CD4-positive, alpha-beta T cell treated with Interleukin-17A for 4 hours (primary cell): ENCODE measurements at regions not wholly inside any gene's neighbourhood (a gene's known extent, or its start where the extent isn't known, plus 50 kb on each side); places are given as distances from the start of the nearest gene placed in this dataset.
"Not testable (repeated sequence)": the region's sequence is repeated elsewhere in the genome, so short reads cannot be mapped to it uniquely, and the experiment has no call there.

Source experiments
- DNase-seq: peaks from one replicate; pipeline ENCODE4 v3.0.0-alpha.2; 2020; ENCODE audit warnings: mixed read lengths

DNA sequence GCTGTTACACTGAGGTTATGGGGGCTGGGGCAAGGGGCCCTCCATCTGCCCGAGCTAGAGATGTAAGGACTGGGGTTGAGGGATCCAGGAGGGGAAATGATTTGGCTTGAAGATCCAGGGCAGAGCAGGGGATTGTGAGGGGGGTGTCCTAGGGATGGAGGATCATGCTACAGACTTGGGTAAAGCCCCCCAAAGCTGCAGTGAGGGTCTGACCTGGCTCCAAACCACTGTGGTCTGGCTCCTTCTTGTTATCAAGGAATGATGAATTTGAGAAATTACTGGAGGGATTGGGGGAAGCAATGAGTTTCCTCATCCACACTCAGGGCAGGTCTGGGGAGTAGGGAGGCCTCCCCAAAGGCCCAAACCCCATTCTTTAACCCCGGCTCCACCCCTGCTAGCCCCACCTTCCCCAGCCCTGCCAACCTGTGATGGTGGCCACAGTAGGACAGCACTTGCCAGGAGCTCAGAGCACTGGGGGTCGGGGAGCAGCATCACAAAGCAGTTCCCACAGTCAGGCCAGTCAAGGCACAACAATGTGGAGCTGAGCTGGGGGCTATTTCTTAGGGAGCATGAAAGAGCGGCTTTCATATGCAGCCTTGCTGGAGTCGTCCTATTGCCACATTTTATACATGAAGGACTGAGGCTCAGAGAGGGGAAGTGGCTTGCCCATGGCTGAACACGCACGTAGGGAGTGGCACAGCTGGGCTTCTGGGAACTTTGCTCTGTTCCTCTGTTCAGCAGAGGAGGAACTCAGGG is 165.5 kb downstream of the EFNB1 start:
- no peak for DNase-seq

DNA sequence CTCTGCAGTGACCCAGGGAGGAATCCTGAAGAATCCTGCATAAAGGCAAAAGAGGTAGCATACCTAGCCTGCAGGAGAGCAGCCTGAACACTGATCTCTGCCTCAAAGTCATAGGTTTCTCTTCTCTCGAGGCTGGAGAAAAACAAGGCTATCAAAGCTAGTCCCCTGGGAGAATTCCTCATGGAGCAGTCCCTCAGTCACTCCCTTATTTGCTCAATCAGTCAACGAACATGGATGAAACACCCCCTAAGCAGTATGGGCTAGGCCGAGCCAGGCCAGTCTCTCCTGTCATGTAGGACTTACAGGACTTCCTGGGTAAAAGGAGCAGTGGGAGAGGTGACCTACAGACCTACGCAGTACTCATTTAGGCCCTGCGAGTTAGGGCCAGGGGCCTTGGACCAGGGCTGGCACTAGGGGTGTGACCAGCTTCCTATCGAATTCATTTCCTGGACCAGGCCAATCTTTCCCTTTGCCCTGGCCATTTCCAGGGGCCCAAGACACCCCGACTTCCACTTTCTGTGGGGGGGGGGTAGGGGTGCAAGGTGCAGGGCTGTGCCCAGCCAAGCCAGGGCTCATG is 164.1 kb downstream of the EFNB1 start:
- DNase-seq: no peak

DNA sequence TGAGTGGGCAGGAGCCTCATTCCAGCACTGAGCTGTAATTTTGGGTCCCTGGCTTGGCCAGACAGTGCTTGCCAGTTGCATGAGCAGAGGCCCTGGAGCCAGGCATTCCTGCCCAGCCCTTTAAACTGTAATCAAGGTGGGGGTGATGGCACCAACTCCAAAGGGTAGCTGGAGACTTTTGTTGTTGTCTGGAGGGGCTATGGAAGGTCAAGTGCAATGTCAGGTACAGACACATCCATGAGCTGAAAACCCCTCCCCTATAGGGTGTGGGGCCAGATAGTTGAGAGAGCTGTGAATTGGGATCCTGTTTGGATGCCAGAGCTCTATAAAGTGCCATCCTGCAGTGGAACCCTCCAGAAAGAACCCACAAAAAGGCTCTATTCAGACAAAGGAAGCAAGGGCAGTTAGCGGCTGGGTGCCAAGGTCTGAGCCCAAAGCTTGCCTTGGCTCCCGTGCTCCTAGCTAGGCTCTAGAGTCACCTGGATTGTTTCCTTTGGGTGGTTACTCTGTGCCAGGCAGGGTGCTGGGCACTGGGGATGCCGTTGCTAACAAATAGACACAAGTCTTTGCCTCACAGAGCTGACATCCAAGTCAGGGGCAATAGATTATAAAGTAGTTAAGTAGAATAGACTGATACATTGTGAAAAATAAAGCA is 163.0 kb downstream of the EFNB1 start:
- DNase-seq: no peak

DNA sequence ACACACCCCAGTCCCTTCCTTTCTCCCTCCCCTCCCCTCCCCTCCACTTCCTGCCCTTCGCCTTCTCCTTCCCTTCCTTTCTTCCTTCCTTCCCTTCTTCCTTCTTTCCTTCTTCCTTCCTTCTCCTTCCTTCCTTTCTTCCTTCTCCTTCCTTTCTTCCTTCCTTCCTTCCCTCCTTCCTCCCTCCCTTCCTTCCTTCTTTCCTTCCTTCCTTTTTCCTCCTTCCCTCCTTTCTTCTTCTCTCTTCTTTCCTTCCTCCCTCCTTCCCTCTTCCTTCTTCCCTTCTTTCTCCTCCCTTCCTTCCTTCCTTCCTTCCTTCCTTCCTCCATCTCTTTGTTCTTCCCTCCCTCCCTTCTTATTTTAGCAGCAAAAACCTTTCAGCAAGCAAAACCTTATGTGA is 162.1 kb downstream of the EFNB1 start:
- DNase-seq: no peak

DNA sequence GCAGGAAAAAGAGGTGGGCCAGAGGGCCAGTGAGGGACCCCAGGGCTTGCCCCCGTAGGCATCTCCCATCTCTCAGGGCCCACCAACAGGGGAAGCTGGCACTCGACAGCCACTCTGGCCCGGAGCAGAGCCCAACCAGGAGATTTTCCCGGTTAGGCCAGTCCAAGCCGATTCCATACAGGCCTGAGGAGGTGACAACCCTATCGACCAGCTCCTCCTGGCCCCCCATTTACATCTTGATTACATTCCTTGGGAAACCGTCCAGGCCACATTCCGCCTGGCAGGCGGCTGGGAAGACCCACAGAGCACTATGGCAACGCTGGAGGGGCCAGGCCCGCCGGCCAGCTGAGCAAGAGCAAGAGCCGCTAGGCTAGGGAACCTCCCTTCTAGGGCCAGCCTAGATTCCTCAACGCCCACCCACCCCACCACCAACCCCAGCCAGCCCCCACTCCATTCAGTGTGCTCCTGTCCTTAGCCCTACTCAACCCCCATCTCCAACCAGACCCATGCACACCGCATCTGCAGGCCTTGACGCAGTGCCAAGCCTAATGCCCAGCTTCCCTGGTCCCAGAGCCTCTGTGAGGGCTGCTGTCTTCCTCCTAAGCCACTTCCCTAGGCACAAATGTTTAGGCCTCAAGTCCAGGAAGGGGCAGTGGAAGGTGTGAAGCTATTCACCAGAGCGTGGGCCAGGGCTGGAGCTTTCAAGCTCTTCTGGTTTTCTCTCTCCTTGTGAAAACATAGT is 161.2 kb downstream of the EFNB1 start:
- no peak for DNase-seq

DNA sequence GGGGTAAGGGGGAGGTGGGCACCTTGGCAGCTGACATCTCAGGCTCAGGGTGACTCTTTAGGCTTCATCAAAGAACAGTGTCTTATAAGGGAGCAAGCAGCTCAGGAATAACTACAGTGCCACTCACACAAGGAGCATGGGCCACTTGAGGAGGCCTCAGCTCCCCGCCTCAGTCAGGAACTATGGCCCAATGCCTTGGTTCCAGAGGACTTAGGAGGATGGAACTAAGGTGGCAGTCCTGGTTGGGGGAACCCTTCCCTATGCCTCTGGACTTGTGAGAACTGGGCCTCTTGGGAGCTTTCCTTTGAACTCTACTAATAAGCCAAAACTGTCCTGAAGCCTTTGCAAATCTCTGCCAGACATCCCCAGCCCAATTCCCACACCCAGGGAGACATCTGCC is 160.6 kb downstream of the EFNB1 start:
- DNase-seq: no peak

DNA sequence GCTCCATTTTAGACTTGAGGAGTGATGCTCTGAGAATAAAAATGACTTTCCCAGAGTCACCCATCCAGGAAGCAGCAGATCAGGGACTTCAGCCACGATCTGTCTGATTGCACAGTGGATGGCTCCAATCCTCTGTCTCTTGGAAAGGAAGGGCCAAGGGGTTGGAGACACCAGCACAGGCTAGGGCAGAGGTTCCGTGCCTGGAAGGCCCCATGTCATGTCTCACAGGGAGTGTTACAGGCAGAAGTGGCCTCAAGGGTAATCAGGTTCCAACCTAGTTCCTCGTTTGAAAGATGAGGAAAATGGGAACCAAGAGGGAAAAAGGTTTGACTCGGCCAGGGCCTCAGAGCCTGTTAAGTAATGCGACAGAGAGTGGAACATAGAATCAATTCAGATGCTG is 160.0 kb downstream of the EFNB1 start:
- DNase-seq: no peak

DNA sequence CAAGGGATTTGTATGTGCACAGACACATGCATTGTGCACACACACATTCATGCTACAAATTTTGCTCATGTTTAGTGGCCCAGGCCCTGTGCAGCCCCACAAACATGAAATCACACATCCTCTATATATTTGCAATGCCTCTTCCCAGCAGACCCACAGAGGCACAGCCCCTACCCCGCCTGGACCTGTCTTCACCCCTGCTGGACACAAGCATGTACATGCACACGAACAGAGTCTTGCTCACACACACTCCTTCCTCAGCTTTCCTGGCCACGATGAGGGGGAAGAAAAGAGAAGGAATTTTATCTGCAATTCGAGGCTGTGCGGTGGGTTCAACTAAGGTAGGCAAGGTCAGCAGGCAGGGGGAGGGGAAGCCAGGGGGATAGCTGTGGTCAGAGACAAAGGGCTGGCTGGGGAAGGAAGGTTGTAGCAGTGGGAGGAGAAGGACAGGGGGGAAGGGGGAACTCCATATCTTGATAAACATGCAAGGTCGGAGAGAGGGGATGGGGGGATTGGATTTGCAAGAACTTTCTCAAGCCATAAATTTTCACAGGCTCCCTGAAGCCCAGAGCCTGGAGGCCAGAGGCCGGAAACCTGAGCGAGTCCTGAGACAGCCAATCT is 156.4 kb downstream of the EFNB1 start:
- no peak for DNase-seq

DNA sequence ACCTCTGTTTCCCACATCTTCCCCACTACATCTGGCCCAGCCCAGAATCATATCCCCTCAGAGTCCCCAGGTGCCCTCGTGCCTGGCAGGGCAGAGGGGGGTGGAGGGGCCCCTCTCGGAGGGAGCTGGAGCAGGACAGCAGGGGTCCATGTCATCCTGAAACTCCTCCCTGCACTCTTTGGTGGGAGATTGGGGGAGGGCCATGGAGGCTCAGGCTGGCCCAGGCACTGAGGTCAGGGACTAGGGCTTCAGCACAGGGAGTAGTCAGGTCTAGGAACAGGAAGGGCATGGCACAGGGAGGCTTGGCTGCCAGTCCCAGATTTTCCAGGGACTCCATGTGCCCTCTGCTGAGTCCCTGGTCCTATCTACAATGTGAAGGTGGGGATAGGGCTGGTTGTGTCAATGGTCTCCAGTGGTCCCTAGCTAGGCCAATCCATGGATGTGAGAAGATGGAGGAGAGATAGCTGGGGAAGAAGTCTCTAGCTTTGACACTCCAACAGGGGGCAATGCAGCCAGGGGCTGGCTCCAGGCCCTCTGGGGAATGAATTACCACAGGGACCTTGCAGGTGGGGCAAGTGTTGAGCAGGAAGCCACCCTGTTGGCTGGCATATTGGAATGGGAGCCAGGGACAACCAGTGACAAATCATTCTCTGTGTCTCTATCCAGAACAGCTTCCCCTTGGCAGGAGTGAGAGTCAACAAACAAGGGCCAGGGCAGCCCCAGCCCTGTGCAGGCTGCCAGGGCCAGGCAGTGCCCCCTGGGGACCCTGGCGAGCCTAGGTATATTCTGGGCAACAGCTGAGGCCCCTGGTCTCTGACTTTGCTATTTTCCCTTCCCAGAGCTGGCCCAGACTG is 154.4 kb downstream of the EFNB1 start:
- no peak for DNase-seq

DNA sequence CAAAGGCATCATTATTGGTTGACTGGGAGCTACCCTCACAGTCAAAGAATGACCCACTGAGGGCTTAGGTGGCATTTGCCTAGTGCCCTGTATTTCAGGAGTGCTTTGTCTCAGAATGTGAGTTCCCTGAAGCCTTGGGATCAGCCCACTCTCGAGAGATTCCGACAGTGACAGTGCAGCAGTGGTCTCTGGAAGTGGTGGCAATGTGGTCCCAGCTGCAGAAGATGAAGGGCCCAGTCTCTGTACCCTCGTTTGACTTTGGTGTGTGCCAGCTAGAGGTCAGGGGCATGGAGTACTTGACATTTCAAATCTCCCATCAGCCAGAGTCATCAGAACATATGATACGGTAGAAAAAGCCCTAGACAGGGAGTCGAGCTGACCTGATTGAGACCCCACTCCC is 153.7 kb downstream of the EFNB1 start:
- DNase-seq: no peak

DNA sequence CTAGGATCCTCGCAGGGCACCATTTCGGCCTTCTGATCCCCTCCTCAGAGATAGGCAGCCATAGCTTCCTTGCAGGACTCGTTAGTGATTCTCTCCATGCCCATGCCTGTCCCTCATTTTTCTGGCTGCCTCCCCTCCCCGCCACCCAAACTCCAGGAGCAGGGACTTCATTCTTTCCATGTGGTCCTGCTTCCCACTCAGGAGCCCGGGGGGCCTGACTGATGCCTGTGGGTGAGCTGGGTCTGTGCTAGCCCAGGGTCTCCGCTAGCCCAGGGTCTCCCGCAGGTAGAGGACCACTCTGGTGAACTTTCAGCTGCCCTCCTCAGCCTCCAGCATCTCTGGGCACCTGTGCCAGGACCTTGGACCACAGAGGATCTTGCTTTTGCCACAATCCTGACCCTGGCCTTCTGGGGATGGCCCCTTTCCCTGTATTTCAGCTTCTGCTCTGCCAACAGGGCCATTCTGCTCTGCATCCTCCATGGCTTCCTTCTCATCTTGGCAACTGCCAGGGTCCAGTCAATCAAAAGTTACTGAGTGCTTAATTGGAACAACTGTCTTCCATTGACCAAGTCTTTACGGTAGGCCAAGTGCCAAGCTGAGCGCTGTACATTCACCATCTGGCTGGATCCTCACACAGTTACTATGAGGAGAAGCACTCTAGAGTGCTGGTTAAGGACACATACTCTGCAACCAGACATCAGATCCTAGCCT is 152.2 kb downstream of the EFNB1 start:
- no peak for DNase-seq

DNA sequence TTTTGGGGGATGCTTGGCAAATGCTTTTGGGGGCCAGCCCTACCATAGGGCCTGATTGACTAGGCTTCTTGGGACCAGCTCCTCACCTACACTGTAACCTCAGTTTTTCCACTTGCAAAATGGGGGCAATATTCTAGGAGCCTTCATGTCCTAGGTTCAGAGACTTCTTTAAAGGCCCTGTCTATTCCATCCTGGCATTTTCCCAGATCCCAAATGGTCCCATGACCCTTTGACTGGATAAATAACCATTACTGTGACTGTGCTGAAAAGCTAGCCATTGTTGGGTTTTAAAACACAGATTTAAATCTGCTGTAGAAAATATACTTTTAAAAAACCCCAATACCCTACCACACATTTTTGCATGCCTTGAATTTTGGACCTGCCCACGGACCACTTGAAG is 149.8 kb downstream of the EFNB1 start:
- DNase-seq: no peak

DNA sequence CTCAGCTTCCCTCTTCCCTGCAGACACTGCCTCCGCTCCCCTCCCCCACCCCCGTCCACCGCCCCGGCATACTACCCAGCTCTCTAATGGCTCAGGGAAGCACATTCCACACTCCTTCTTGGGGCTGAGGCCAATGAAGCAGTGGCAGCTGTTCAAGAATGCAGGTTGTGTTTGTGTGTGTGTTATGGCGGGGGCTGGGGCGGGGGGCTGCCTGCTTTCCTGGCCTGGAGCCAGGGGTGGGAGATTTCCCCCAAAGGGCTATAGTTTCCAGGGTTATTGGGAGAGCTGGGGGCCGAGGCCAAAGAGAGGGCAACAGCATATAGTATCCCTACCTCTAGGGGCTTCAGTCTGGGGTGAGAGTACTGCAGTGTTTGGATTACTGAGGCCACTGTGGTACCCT is 149.4 kb downstream of the EFNB1 start:
- DNase-seq: no peak

DNA sequence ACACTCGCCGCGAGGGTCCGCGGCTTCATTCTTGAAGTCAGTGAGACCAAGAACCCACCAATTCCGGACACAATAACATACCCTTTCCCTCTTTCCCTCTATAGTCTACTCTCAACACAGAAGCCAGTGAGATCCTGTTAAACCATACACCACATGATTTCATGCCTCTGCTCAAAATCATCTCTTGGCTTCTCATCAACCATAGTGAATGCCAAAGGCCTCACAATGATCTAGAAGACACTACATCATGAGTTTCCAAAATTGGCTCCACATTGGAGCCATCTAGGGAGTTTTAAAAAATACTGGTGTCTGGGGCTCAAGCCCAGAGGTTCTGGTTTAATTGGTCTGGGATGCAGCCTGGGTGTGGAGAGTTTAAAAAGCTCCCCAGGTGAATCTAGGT is 124.5 kb downstream of the EFNB1 start:
- no peak for DNase-seq

DNA sequence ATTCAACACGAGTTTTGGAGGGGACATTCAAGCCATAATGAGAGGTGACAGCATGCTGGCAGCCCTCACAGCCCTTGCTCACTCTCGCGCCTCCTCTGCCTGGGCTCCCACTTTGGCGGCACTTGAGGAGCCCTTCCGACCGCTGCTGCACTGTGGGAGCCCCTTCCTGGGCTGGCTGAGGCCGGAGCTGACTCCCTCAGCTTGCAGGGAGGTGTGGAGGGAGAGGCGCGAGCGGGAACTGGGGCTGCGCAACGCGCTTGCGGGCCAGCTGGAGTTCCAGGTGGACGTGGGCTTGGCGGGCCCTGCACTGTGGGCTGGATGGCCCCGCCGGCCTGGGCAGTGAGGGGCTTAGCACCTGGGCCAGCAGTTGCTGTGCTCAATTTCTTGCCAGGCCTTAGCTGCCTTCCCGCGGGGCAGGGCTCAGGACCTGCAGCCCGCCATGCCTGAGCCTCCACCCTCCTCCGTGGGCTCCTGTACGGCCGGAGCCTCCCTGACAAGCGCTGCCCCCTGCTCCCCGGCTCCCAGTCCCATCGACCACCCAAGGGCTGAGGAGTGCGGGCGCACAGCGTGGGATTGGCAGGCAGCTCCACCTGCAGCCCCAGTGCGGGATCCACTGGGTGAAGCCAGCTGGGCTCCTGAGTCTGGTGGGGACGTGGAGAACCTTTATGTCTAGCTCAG is 123.3 kb downstream of the EFNB1 start:
- DNase-seq: not testable (repeated sequence)

DNA sequence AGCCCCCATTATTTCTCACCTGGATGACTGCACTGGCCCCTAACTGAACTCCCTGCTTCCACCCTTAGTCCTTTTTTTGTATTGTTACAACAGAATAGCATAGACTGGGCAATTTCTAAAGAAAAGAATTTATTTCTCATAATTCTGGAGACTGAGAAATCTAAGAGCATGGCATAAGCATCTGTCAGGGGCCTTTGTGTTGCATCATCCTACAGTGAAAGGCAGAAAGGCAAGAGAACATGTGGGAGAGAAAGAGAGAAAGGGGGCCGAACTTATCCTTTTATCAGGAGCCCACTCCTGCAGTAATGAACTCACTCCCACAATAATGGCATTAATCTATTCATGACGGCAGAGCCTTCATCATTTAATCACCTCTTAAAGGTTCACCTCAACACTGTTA is 122.1 kb downstream of the EFNB1 start:
- DNase-seq: no peak

DNA sequence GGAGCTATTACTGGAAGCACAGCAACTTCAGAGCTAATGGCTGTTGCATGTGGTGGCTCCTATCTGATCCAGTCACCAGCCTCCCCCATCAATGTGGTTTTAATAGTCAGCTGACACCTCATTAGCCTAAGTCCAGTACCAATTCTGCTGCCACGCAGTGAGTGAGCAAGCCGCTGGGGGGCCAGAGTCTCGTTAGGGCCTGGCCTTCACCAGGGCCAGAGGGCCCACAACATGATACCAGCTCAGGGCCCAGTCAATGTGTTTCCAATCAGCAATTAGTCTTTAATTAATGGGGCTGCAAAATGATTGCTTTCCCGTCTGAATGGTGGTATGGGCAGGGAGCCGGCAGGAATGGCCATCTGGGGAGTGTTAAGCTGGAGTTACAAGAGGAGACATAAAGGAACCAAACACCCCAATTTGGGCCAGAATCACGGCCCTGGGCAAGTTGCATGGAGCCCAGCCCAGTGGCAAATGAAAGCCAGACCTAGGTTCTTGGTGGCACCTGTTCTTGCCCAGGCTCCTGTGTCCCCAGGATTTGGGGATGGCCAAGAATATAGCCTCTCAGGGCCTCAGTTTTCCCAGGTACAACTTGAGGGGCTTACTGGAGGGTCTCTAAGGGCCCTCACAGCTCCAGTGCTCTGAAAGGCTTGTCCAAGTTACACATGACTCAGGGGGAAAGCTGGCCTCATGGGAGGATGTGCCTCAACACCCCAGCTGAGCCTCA is 119.2 kb downstream of the EFNB1 start:
- DNase-seq: no peak

DNA sequence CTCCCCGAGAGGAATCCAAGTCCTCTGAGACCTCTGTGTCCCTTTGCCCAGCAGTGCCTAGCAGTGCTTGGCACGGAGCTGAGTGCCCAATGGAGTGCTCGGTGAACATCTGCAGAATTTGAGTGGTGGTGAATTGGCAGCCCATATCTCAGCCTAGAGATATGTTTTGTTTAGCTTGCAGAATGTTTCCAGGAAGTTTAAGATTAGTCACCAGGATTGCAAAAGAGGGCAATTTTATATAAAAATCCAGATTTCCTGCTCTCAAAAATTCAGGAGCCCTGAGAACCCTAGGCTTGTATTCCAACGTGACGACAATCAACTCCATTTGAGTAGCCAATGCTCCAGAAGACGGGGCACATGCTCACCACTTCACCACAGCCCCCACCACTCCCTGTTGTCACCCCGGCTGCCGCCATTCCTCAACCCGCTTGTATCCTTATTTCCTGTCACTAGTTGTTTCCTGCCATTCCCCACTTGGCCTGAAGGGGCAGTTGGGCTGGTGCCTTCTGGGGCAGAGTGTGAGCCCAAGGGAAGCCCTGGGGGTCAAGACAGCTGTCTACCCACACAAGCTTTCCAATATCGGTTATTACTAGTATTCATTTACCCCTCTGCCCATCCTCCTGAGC is 116.9 kb downstream of the EFNB1 start:
- no peak for DNase-seq

DNA sequence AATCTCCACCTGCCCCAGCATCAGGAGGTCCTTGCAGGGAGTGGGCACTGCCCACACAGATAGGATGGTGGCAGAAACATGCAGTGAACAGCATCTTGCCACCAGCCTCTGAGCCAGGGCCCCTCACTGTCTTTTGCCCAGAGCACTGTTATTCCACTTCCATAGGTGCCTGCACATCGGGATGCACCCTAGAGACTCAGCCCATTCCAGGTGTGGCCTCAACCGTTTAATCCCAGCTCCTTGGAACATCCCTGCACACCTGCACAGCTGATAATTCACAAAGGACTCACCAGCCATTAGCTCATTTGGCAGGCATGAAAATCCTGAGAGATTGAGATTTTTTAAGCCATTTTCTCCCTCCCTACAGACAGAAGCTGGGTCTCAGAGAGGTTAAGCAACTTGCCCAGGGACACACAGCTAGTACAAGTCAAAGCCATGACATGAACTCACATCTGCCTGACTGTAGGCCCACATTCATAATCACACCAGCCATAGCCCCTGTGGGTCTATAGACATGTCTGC is 116.3 kb downstream of the EFNB1 start:
- DNase-seq: no peak

DNA sequence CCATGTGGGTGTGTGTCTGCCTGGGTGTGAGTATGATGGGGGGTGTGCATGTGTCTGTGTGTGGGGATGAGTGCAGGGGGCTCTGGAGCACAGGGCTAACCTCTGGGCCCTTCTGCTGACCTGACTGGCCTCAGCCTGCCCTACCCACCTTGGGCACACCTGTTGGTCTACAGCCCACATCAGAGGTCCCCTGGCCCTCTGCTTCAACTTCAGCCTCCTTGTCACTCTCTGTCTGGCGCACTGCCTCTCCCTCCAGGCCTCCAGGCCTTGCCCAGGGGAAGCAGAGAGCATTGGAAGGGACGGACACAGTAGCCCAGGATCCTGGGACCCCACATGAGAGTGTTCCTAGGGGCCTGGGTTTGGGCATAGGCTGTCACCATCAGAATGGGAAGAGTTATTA is 115.4 kb downstream of the EFNB1 start:
- DNase-seq: no peak
